ENCODE measurements at regions not wholly inside any gene's neighbourhood (a gene's known extent, or its start where the extent isn't known, plus 50 kb on each side); places are given as distances from the start of the nearest gene placed in this dataset.

GRCh38 chr4:176571206-176571605 is 221.5 kb downstream of the VEGFC start:
- TF ChIP-seq CTCF (IDR thresholded peaks at IDR 0.05; ENCODE audit: insufficient read depth, low read depth, low read length) (no peak), EZH2 (IDR thresholded peaks at IDR 0.05; ENCODE audit: insufficient read depth, low read length) (no peak)

Data from astrocyte (in vitro differentiated cells and primary cell).